ENCODE measurements at regions not wholly inside any gene's neighbourhood (a gene's known extent, or its start where the extent isn't known, plus 50 kb on each side); places are given as distances from the start of the nearest gene placed in this dataset.
A peak's percentile ranks its signal among the peaks of the same experiment; 100 is the strongest.

GRCh38 chr5:155878991-155879575, 447.9 kb upstream of the SGCD start:
- DNase-seq (ENCODE audit: low read depth): no peak
- no peak for TF ChIP-seq CTCF (IDR thresholded peaks at IDR 0.05; ENCODE audit: insufficient read depth, low read depth, low read length, missing control alignments)
- H3K4me3 ChIP-seq (ENCODE audit: low read length): no peak overlapping the region

- TF ChIP-seq CTCF (IDR thresholded peaks at IDR 0.05; ENCODE audit: insufficient read depth, low read depth, low read length, missing control alignments): no peak
- DNase-seq (ENCODE audit: low read depth): peak; percentile 44
These were observed 442.9 kb upstream of the SGCD start for GRCh38 chr5:155884041-155884440.

GRCh38 chr5:155885199-155885598, 441.8 kb upstream of the SGCD start:
- no peak for TF ChIP-seq CTCF (IDR thresholded peaks at IDR 0.05; ENCODE audit: insufficient read depth, low read depth, low read length, missing control alignments)

More at GRCh38 chr5:155884041-155884440, 442.9 kb upstream of the SGCD start:
- H3K4me3 ChIP-seq (ENCODE audit: low read length): no peak overlapping the region

GRCh38 chr5:155886311-155887031, 440.5 kb upstream of the SGCD start:
- TF ChIP-seq CTCF (IDR thresholded peaks at IDR 0.05; ENCODE audit: insufficient read depth, low read depth, low read length, missing control alignments): no peak
- DNase-seq (ENCODE audit: low read depth): no peak

More at GRCh38 chr5:155885199-155885598, 441.8 kb upstream of the SGCD start:
- no peak for DNase-seq (ENCODE audit: low read depth)
- H3K4me3 ChIP-seq (ENCODE audit: low read length): no peak overlapping the region

GRCh38 chr5:155895484-155895883, 431.5 kb upstream of the SGCD start:
- H3K4me3 ChIP-seq (ENCODE audit: low read length): no peak overlapping the region
- no peak for TF ChIP-seq CTCF (IDR thresholded peaks at IDR 0.05; ENCODE audit: insufficient read depth, low read depth, low read length, missing control alignments)
- no peak for DNase-seq (ENCODE audit: low read depth)

More at GRCh38 chr5:155886311-155887031, 440.5 kb upstream of the SGCD start:
- no peak overlapping the region for H3K4me3 ChIP-seq (ENCODE audit: low read length)

- no peak for DNase-seq (ENCODE audit: low read depth)
- TF ChIP-seq CTCF (IDR thresholded peaks at IDR 0.05; ENCODE audit: insufficient read depth, low read depth, low read length, missing control alignments): no peak
- no peak overlapping the region for H3K4me3 ChIP-seq (ENCODE audit: low read length)
These were observed 429.2 kb upstream of the SGCD start for GRCh38 chr5:155897761-155898160.
